ENCODE measurements at regions not wholly inside any gene's neighbourhood (a gene's known extent, or its start where the extent isn't known, plus 50 kb on each side); places are given as distances from the start of the nearest gene placed in this dataset.

DNA sequence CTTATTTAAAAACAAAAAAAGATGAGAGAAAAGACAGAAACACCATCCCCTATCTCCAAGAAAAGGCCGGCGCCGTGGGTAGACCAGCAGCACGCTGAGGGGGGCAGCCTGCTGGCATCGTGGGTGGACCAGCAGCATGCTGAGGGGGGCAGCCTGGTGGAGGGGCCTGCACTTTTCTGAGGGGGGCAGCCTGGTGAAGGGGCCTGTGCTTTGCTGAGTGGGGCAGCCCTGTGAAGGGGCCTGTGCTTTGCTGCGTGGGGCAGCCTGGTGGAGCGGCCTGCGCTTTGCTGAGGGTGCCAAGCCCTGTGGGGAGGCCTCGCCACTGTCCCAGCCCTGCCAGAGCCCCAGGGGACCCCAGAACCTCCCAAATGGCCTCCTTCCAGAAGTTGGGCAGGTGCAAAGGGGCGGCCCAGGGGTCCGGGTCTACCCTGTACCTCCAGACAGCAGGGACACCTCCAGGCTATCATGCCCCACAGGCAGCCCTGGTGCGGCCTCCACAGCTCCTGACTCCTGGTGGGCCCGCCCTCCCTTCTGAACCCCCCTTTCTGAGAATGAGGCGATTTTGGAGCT lies 1185.7 kb downstream of the BRD1 start:
- Histone ChIP-seq H2AFZ (ENCODE audit: low read length) (no peak overlapping the region), H3K9ac (ENCODE audit: low read length) (no peak overlapping the region), H3K27me3 (ENCODE audit: low read length) (no peaks in the 10 kb centered on the region), H3F3A (ENCODE audit: low read length, unreplicated experiment) (no peaks in the 10 kb centered on the region), H3K9me3 (ENCODE audit: low read length) (no peaks in the 10 kb centered on the region), H3K9me2 (replicated peaks; ENCODE audit: low read length) (no peaks in the 10 kb centered on the region), H3K4me1 (ENCODE audit: insufficient read depth, low read length) (no peaks in the 10 kb centered on the region), H3K36me3 (ENCODE audit: low read depth, low read length) (no peaks in the 10 kb centered on the region), H3K79me2 (ENCODE audit: low read length) (no peaks in the 10 kb centered on the region), H3K4me2 (ENCODE audit: low read length) (no peak overlapping the region), H4K20me1 (ENCODE audit: low read length) (no peaks in the 10 kb centered on the region), H3K27ac (ENCODE audit: low read length) (no peak overlapping the region), H3K4me3 (ENCODE audit: low read length) (no peak overlapping the region)
- DNase-seq (no peak), ATAC-seq (no peak)
- POLR2A ChIA-PET (ENCODE audit: unreplicated experiment): no interaction called here
- no peak for TF ChIP-seq CTCF (conservative IDR thresholded peaks at IDR 0.05; ENCODE audit: low read depth, low read length)
- TF ChIP-seq EZH2 (IDR thresholded peaks at IDR 0.05; ENCODE audit: low read length, unreplicated experiment): no peak
- TF ChIP-seq EZH2phosphoT487 (IDR thresholded peaks at IDR 0.05; ENCODE audit: borderline replicate concordance, low read length): no peak
- CTCF ChIA-PET: no interaction called here
- intact Hi-C loops (cut with micrococcal nuclease): no loop called here
- BruUV-seq (replicated peaks): no TSS peak

GRCh38 chr22:48640890-48641841 lies 1186.5 kb downstream of the BRD1 start:
- H3K9ac ChIP-seq (ENCODE audit: low read length): no peak overlapping the region
- POLR2A ChIA-PET (ENCODE audit: unreplicated experiment): no interaction called here
- no peaks in the 10 kb centered on the region for H3K9me3 ChIP-seq (ENCODE audit: low read length)
- DNase-seq (no peak), ATAC-seq (no peak)
- no peaks in the 10 kb centered on the region for H3K79me2 ChIP-seq (ENCODE audit: low read length)
- H4K20me1 ChIP-seq (ENCODE audit: low read length): no peaks in the 10 kb centered on the region
- BruUV-seq (replicated peaks): no TSS peak
- CTCF ChIA-PET: no interaction called here
- no peak overlapping the region for H3K4me3 ChIP-seq (ENCODE audit: low read length)
- no peaks in the 10 kb centered on the region for H3K27me3 ChIP-seq (ENCODE audit: low read length)
- H3K36me3 ChIP-seq (ENCODE audit: low read depth, low read length): no peaks in the 10 kb centered on the region
- TF ChIP-seq CTCF (conservative IDR thresholded peaks at IDR 0.05; ENCODE audit: low read depth, low read length): no peak
- TF ChIP-seq EZH2 (IDR thresholded peaks at IDR 0.05; ENCODE audit: low read length, unreplicated experiment): no peak
- TF ChIP-seq EZH2phosphoT487 (IDR thresholded peaks at IDR 0.05; ENCODE audit: borderline replicate concordance, low read length): no peak
- no peak overlapping the region for H3K27ac ChIP-seq (ENCODE audit: low read length)
- no peaks in the 10 kb centered on the region for H3K9me2 ChIP-seq (replicated peaks; ENCODE audit: low read length)
- no peak overlapping the region for H2AFZ ChIP-seq (ENCODE audit: low read length)
- intact Hi-C loops (cut with micrococcal nuclease): no loop called here
- H3K4me1 ChIP-seq (ENCODE audit: insufficient read depth, low read length): no peaks in the 10 kb centered on the region
- H3K4me2 ChIP-seq (ENCODE audit: low read length): no peak overlapping the region
- H3F3A ChIP-seq (ENCODE audit: low read length, unreplicated experiment): no peaks in the 10 kb centered on the region

Data from PC-3 (cell line).